NCI-H524 treated with DMSO at 0.1 percent for 48 hours (cell line): ENCODE measurements at regions not wholly inside any gene's neighbourhood (a gene's known extent, or its start where the extent isn't known, plus 50 kb on each side); places are given as distances from the start of the nearest gene placed in this dataset.
"Not testable (repeated sequence)": the region's sequence is repeated elsewhere in the genome, so short reads cannot be mapped to it uniquely, and the experiment has no call there.

Experiments
- DNase-seq: peaks from one replicate; lab custom pipeline; 2025; lab: John Stamatoyannopoulos, UW

DNA sequence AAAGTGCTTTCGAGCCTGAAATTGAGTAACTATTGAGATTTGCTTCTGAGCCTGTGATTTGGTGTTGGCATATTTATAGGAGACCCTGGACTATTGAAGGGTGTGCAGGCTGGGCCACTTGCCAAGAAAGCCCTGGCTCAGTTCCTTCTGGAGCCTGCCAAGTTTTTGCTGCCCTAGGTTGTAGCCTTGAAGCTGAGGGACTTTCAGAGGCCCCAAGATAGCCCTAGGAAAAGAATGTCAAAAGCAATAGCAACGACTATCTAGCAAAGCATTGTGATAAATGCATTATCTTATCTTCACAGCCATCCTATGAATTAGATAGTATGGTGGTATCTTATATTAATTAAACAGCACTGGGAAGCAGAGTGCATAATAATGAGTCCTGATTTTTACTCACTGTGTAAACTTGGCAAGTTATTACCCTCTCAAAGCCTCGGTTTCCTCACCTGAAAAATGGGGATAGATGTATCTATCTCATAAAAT lies 473.7 kb upstream of the PODXL start:
- no peak for DNase-seq

DNA sequence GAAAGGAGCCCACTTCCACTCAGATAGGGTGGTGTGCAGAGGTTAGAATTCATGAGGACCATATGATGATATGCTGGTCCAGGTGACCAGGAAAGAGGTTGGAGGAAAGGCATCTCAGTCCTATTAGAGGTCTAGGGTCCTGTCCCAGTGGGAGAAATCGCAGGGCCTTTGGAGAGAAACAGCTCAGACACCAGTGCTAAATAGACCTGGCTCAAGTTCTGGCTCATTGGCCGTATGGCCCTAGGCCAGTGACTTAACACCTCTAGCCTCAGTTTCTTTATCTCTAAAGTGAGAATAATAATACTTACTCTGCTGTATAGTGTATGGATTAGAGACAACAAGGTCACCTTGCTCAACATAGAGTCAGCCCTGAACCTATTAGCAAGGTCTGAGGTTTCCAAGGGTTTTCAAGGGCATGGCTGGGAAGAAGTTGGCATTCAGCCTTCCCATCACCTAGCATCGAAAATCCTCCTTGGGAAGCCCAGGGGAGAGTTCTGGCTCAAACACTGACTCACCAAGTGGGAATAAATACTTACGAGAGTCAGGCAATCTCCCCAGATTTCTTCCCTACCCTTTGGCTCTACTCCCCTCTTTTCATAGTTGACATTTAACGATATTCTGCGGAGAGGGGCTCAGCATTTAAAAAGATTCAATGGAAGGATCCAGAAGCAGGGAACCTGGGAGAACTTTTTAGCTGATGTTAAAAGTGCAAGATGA lies 473.1 kb upstream of the PODXL start:
- no peak for DNase-seq

DNA sequence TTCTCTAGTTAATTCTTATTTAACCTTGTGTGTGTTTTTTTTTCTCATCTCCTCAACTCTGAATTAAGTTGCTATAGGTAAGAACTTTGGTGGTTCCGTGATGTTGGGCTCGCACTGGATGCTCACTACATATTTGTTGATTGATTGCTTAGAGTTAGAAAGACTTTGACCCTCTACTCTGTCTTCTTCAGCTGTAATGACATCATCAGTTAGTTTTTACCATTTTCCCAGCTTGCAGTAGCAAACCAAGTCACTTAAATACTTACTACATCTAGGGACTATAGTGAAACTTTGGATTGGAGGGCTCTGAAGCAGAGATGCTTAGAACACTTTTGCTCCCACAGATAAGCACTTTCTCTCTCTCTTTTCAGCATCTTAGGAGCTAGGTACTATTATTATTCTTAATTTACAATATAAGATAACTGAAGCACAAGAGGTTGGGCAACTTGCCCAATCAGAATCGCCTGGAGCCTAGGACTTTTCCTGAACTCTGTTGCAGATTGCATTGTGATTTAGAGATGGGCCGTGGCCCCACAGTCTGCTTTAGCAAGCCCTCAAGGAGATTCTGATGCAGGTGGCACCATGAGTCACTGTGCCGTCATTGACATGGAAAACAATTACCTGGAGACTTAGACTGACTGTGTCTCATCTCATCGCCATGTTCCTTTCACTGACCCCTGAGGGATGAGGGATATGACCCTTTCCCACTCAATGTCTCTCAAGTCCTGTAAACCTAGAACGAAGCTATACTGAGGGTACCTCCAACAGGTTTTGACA lies 471.9 kb upstream of the PODXL start:
- DNase-seq, result no peak

DNA sequence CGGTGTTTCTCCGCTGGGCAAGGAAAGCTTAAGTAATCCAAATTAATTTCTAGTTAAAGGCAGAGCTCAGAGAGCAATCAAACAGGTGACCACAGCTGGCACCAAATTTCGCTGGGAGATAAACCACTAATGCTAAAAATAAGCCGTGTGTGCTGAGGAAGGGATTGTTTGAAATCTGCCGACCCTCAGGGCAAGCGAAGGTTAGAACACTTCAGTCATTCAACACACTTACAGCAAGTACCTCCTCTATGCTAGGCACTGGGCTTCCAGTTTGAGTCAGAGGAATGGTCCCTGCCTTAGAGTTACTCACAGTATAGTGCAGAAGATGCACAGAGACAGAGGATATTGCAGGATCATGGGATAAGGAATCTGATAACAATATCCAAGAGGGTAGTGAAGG lies 467.9 kb upstream of the PODXL start:
- DNase-seq, result peak; percentile 58

DNA sequence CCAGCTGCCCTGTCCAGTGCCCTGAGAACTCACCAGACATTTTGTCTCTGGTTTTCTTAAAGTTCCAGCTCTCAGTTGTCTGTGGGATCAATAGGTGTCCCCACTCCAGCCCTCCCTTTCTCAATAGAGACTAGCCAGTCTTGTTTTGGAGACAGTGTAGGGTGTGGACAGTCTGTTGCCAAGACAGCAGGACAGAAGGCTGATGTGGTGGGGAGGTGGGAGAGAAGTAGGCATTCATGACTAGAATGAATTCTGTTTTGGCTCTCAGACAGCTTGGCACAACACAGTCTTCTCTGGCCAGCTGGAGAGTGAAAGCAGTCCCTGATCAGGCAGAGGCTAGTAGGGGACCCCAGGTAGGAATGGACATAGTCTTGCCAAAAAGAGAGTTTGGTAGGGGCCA lies 467.0 kb upstream of the PODXL start:
- DNase-seq, result no peak

DNA sequence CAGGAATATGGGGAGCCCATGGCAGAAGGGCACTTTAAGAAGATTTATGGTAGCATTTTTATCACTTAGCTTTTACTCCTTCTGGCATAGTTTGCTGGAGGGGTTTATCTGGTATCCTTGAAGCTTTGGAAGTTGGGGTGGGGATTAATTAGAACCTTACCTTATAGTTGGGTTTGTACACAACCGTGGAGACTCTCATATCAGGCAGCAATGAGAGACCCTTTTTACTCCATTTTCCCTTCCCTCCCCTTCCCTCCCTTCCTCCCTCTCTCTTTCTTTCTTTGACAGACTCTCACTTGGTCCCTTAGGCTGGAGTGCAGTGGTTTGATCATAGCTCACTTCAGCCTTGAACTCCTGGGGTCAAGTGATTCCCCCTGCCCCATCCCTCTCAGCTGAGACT lies 465.8 kb upstream of the PODXL start:
- DNase-seq, result no peak

DNA sequence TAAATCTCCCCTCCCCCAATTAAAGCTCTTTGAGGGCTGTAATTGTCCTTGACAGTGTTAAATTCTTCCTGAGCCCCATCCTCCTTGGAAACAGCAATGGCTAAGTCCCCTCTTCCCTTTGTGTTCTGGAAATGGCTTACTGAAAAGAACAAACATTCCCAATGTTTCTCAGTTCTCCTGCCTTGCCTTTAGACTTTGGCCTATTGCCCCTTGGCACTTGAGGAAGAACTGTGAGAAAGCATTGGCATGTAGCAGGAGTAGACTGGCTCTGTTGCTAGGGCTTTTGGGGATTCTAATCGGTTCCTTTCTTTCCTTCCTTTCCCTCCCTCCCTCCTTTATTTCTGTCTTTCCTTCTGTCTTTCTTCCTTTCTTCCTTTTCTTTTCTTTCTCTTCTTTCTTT lies 463.3 kb upstream of the PODXL start:
- DNase-seq, result no peak

DNA sequence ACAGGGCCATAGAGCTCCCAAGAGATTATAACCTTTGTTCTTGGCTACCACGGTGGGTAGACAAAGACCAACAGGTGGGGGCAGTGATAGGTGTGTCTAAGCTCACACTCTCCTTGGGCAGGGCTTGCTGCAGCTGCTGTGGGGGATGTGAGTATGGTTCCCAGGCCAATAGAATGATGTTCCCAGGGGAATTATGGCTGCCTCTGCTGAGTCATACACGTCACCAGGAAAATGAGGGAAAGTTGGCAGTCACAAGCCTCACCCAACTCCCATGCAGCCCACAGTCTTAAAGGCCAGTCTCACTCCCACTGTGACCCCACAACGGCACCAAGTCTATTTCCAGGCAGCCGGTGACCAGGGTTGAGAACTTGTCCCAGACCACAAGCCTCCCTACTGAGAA lies 453.4 kb upstream of the PODXL start:
- DNase-seq, result no peak

DNA sequence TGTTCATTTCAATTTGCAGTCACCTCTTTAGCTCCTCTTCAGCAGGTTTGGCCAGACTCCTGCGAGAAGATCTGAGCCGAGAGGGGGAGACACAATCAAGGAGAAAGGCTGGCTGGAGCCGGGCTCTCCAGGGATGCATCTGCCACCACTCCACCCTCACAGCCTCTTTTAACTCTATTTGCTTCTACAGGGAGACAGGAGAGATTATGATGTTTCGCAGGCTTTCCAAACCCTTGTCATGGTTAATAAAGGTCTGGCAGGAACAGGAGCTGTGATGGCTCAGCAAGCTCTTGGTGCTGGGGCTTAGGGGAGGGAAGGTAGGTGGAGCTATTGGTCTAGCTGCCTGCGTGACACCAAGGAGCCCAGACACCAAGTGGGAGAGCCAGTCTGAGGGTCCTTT lies 448.1 kb upstream of the PODXL start:
- DNase-seq, result peak; percentile 35

DNA sequence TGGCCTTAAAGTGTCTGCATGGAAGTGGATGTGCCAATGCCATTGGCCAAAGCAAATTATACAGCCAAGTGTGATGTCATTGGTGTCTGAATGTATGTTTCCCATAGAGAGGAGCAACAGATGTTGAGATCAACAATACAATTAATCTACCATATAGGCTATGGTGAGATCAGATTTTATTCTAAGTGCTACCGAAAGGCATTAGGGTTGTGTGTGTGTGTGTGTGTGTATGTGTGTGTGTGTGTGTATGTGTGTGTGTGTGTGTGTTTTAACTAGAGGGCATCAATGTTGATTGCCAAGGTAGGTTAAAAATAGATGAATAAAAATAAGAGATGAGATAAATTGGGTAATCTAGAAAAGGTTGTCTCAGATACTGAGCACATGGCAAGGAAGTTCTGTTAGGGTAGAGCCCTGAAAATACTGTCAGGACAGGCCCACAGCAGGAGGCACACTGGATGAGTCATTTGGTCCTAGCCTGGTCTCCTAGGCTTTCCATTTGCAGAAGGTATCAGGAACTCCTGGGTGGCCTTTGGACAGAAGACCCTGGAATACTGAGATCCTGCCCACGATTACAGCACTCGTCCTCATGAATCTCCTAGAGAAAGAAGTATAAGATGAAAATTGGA lies 446.0 kb upstream of the PODXL start:
- peak; percentile 2 for DNase-seq

DNA sequence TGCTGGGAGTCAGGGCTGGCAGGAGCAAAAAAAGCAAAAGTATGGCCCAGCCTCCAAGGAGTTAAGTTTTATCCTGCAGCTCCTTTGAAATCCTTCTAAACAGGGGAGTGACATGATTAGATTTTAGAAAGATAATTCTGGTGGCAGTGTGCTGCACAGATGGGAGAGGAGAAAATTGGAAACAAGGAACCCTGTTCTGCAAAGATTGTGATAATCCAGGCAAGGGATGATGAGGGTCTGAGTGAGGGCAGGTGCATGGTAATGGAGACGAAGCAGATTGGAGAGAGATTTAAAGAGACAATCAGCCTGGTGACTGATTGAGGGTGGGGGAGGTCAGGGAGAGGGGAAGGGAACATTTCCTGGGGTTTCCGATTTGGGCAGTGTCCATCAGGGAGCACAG lies 444.7 kb upstream of the PODXL start:
- peak; percentile 59 for DNase-seq

DNA sequence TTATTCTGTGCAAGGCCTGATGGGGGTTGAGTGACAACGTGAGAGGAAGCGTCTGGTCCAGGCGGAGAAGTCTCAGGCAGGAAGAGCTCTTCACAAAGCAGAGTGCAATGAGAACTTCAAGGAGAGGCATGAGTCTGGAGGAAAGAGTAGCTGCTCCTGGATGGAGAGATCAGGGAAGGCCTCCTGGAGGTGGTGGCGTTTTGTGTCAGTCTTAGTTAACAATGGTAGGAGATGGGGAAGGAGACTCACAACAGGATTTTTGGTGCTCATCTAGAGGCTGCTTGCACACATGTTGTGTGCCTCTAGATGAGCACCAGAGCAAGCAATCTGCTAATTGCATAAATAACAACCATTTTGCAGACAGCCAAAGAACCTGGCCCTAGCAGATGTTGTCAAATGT lies 442.8 kb upstream of the PODXL start:
- no peak for DNase-seq

DNA sequence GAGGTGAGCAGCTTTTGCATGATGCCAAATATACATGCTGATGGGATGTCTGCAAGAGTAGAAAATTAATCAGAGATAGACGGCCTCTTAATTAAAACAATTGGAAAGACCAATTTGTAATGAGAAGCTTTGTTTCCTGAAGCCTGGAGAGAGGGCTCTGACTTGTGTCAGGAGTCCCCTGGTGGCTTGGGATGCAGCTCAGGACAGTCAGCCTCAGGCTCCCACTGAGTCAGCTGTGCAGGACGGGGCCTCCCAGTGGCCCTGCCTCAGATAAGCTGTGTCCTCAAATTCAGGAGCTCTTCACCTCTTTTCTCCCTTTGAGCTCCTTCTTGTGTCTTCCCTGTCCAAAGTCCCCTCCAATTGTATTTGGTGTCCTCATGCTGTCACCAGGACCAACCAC lies 438.9 kb upstream of the PODXL start:
- no peak for DNase-seq

DNA sequence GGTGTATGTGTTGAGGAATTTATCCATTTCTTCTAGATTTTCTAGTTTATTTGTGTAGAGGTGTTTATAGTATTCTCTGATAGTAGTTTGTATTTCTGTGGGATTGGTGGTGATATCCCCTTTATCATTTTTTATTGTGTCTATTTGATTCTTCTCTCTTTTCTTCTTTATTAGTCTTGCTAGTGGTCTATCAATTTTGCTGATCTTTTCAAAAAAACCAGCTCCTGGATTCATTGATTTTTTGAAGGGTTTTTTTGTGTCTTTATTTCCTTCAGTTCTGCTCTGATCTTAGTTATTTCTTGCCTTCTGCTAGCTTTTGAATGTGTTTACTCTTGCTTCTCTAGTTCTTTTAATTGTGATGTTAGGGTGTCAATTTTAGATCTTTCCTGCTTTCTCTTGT lies 424.6 kb upstream of the PODXL start:
- DNase-seq, result not testable (repeated sequence)

DNA sequence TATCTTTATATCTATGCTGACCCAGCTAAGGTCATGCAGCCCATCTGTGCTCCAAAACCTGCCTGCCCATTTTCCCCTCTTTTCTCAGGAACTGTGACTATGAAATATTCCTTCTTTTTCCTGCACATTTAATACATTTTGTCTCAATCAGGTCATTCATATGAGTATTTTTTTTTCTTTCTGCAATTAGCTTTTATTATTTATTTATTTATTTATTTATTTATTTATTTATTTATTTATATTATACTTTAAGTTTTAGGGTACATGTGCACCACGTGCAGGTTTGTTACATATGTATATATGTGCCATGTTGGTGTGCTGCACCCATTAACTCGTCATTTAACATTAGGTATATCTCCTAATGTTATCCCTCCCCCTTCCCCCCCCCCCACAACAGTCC lies 421.7 kb upstream of the PODXL start:
- not testable (repeated sequence) for DNase-seq

DNA sequence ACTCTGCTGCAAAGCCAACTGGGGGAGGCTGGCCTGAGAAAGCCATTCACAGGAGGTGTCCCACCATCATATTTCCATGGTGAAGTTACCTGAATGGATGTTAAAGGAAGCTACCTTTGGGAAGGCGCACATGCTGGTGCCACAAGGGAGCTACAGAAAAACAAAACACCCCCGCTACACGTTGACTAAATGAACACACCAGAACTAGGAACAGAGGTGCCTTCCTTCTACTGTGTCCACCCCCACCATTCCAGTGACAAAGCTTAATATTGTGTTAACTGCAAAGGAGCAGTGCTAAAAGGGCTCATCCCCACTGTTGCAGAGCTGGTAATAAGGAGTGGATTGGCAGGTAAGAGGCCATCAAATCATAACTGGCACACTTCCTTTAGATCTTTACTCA lies 420.0 kb upstream of the PODXL start:
- DNase-seq, result no peak

DNA sequence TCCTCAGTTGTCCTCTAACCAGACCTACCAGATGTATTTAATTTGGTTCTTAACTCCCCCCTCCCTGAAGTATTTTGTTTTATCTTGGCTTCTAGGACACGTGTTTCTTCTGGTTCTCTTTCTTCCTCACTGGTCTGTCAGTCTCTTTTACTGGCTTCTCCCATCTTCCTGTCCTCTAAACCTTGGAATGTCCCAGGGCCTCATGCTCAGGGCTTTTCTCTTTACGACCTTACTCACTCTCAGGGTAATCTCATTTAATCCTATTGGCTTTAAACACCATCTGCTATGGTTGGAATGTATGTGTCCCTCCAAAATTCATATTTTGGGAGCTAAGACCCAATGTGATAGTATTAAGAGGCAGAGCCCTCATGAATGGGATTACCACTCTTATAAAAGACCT lies 418.2 kb upstream of the PODXL start:
- DNase-seq, result peak; percentile 59

DNA sequence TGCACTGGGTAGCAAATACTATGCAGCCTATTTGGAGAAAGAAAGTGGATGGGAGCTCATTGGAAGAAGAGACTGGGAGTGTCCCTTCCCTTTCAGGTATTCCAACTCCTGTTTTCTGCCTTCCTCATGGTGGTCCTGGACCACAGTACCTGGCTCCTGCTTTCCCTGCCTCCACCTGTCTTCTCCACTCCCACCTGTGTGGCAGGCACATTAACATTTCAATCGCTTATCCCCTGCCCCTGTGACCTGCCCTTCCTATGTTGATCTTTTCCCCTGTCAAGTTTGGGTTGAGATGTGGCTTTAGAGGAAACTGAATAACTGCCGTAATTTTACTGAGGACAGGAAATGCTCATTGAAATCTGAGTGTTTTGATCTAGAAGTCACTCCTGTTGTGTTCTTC lies 415.8 kb upstream of the PODXL start:
- no peak for DNase-seq

DNA sequence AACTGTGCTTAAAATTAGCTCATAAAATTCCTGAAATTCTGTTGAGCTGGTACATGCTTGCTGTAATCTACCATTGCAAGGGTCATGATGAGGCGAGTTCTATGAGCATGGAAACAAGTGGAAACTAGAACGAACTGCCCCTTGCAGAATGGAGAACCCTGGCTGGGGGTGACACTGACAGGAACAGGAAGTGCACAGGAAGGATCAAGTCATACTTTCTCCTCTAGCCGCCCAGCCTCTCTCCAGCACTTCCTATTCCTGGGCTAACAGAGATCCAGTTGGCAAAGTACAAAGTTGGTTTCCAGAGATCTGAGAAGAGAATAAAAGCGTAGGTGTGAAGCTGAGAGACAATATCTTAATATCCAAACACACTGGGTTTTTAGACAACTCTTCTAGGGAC lies 414.2 kb upstream of the PODXL start:
- DNase-seq, result no peak

DNA sequence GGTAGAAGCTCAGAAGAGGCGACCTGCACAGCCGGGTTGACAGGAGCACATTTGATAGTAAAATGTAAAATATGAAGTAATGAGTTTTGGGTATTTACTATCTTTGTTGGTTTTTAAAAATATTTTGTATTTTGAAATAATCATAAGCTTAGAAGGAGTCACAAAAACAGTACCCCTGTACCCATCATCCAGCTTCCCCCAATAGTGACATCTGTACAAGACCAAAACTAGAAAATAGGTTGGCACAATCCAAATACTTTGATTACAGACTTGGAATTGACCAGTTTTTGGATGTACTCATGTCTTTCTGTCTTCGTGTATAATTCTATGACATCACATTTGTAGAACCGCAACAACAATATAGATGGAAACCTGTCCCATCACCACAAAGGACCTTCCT lies 413.1 kb upstream of the PODXL start:
- DNase-seq, result no peak

DNA sequence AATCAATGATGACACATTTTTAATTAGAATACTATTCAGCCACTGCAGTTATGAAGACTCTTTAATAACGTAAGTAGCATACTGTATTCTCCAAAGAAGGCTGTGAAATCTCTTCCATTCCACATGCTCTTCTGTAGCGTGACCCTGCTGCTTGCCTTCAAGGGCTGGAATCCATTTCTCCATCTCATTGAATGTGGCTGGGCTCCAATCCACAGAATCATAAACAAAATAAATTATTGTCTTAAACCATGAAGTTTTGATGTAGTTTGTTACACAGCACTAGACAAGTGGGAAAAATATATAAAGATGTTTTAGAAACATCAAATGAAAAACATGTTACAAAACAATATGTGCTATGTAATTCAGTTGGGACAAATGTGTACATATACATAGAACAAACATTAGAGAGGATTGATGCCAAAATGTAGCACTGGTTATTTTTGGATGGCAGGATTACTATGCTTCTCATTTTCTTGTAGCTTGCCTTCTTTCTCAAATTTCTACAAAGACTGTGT lies 410.8 kb upstream of the PODXL start:
- no peak for DNase-seq

DNA sequence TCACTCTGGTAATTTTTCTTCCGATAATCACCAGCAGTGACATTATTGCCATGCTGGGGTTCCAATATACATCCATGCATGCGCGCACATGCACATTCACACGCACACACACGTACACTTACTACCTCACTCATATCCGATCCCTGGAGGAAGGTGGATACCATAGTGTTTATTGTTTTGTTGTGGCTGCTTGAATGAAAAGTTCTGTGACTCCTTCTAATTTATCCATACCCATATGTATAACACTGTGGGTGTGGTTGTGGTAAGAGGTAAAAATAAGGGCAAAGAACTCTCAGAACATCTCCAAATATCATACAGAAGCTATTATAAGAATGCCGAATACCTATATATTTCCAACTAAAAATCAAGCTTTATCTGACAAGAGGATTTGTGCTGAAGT lies 407.8 kb upstream of the PODXL start:
- no peak for DNase-seq
